DOHH2 (cell line): ENCODE measurements at regions not wholly inside any gene's neighbourhood (a gene's known extent, or its start where the extent isn't known, plus 50 kb on each side); places are given as distances from the start of the nearest gene placed in this dataset.

Source experiments
- CTCF ChIP-seq: fragments of 200-600 bp; sonication (generic); IDR thresholded peaks from one replicate; pipeline ENCODE4 v1.5.1; 2014; ENCODE audit warnings: antibody characterized with exemption, mild to moderate bottlenecking, low read depth, low read length; ENCODE audit not compliant: poor library complexity, severe bottlenecking
- EZH2phosphoT487 ChIP-seq: fragments of 200-600 bp; sonication (generic); IDR thresholded peaks from 2 replicates; pipeline ENCODE4 v1.6.1; 2017; ENCODE audit warnings: borderline replicate concordance, mild to moderate bottlenecking, antibody characterized with exemption, low read length, moderate library complexity, mixed read lengths

GRCh38 chr3:14338898-14339458, 63.4 kb upstream of the SLC6A6 start:
- no peak for TF ChIP-seq CTCF
- TF ChIP-seq EZH2phosphoT487 = no peak
